ENCODE measurements at regions not wholly inside any gene's neighbourhood (a gene's known extent, or its start where the extent isn't known, plus 50 kb on each side); places are given as distances from the start of the nearest gene placed in this dataset.

GRCh38 chr6:113359155-113360140, 497.7 kb upstream of the MARCKS start:
- no peak overlapping the region for H3K4me3 ChIP-seq (replicated peaks; ENCODE audit: low read depth, low read length)
- no peak for TF ChIP-seq CTCF (IDR thresholded peaks at IDR 0.05; ENCODE audit: low read length, missing control alignments)
- DNase-seq (ENCODE audit: low read depth), result peak; percentile 49

GRCh38 chr6:113361014-113361645, 496.0 kb upstream of the MARCKS start:
- no peak overlapping the region for H3K4me3 ChIP-seq (replicated peaks; ENCODE audit: low read depth, low read length)
- no peak for TF ChIP-seq CTCF (IDR thresholded peaks at IDR 0.05; ENCODE audit: low read length, missing control alignments)

GRCh38 chr6:113362301-113363047, 494.7 kb upstream of the MARCKS start:
- TF ChIP-seq CTCF (IDR thresholded peaks at IDR 0.05; ENCODE audit: low read length, missing control alignments), result no peak
- DNase-seq (ENCODE audit: low read depth), result no peak
- no peak overlapping the region for H3K4me3 ChIP-seq (replicated peaks; ENCODE audit: low read depth, low read length)

More at GRCh38 chr6:113361014-113361645, 496.0 kb upstream of the MARCKS start:
- DNase-seq (ENCODE audit: low read depth), result peak; percentile 55

GRCh38 chr6:113363048-113363798, 493.9 kb upstream of the MARCKS start:
- no peak overlapping the region for H3K4me3 ChIP-seq (replicated peaks; ENCODE audit: low read depth, low read length)
- no peak for TF ChIP-seq CTCF (IDR thresholded peaks at IDR 0.05; ENCODE audit: low read length, missing control alignments)
- DNase-seq (ENCODE audit: low read depth), result no peak

GRCh38 chr6:113363866-113364265, 493.3 kb upstream of the MARCKS start:
- no peak for TF ChIP-seq CTCF (IDR thresholded peaks at IDR 0.05; ENCODE audit: low read length, missing control alignments)
- H3K4me3 ChIP-seq (replicated peaks; ENCODE audit: low read depth, low read length), result no peak overlapping the region
- no peak for DNase-seq (ENCODE audit: low read depth)

GRCh38 chr6:113364766-113365165, 492.4 kb upstream of the MARCKS start:
- no peak for TF ChIP-seq CTCF (IDR thresholded peaks at IDR 0.05; ENCODE audit: low read length, missing control alignments)
- H3K4me3 ChIP-seq (replicated peaks; ENCODE audit: low read depth, low read length), result no peak overlapping the region
- no peak for DNase-seq (ENCODE audit: low read depth)
